Heart left ventricle (tissue), 16 donors: ENCODE measurements at regions not wholly inside any gene's neighbourhood (a gene's known extent, or its start where the extent isn't known, plus 50 kb on each side); places are given as distances from the start of the nearest gene placed in this dataset.

Source experiments
- ATAC-seq, 4 donors: fragments of 200-7000 bp; cut with Tn5 transposase; one replicate each; pipeline ENCODE4 v1.9.1; 2020 to 2022; ENCODE audit warnings: moderate library complexity in 4 of 4, mild to moderate bottlenecking in 3 of 4, moderate number of reproducible peaks in 1 of 4
- DNase-seq, 5 donors: peaks; one replicate each; pipeline ENCODE4 v3.0.0-alpha.2; 2020
- H3K27ac ChIP-seq, 12 donors: fragments of 200-600 bp; sonication (generic) in 4 of 12; one replicate each; pipeline versions ENCODE4 v1.5.0 to v1.8.0; 2016 to 2022; ENCODE audit warnings: mild to moderate bottlenecking in 2 of 12
- H3K27me3 ChIP-seq, 9 donors: fragments of 200-600 bp; sonication (generic) in 2 of 9; one replicate each; pipeline versions ENCODE4 v1.5.1 to v1.8.0; 2016 to 2022; ENCODE audit warnings: mild to moderate bottlenecking in 3 of 9
- H3K36me3 ChIP-seq, 9 donors: fragments of 200-600 bp; sonication (generic) in 2 of 9; one replicate each; pipeline versions ENCODE4 v1.5.0 to v1.8.0; 2018 to 2022; ENCODE audit warnings: mild to moderate bottlenecking in 2 of 9
- H3K4me1 ChIP-seq, 12 donors: fragments of 200-600 bp; sonication (generic) in 4 of 12; one replicate each; pipeline versions ENCODE4 v1.5.0 to v1.8.0; 2016 to 2022; ENCODE audit warnings: mild to moderate bottlenecking in 3 of 12
- H3K4me3 ChIP-seq, 12 donors: fragments of 200-600 bp; sonication (generic) in 4 of 12; one replicate each; pipeline versions ENCODE4 v1.5.0 to v1.8.0; 2017 to 2022; ENCODE audit warnings: mild to moderate bottlenecking in 9 of 12, moderate library complexity in 4 of 12
- H3K9me3 ChIP-seq, 12 donors: fragments of 200-600 bp; sonication (generic) in 4 of 12; one replicate each; pipeline versions ENCODE4 v1.5.0 to v1.8.0; 2016 to 2022; ENCODE audit warnings: mild to moderate bottlenecking in 1 of 12
- CTCF ChIP-seq, 12 donors: fragments of 200-600 bp; sonication (generic) in 4 of 12; IDR thresholded peaks; one replicate each; pipeline versions ENCODE4 v1.5.0 to v1.8.0; 2018 to 2022; ENCODE audit warnings: antibody characterized with exemption in 12 of 12, mild to moderate bottlenecking in 5 of 12
- POLR2A ChIP-seq, 2 donors: fragments of 450-650 bp; IDR thresholded peaks; one replicate each; pipeline ENCODE4 v1.6.1; 2017; ENCODE audit warnings: antibody characterized with exemption in 2 of 2, mild to moderate bottlenecking in 2 of 2, moderate library complexity in 2 of 2
- WGBS, 4 donors: extraction: QIAGEN DNeasy Blood & Tissue Kit in 2 of 4; methylation state at CpG; one replicate each; pipeline versions ENCODE4 v1.1.5 to v1.1.7; 2013 to 2018; 5-methylcytosine and 5-hydroxymethylcytosine counted together
- intact Hi-C, 10 donors: fragments of 100-400 bp; cut with DNase I; formaldehyde crosslinking; loops; one replicate each; pipeline versions ENCODE4 v1.11.1 to v1.14.2; 2022
- donor health status: ischemic (EF 13 %, LVEDD 7.1; RV severe dilation, severe dysfunction).
- donor health status: healthy with polysubstance abuse.
- donor health status: DM: no; HTN: yes; CAD: no.
- donor health status: DM: no; HTN: no; CAD: no.
- donor health status: ischemic (EF 25% LVEDD 6.9; RV normal size, moderate dysfunction).
- donor health status: ischemic (EF 25% LVEDD 5.7; RV mildly dilated, moderate dysfunction).
- donor health status: healthy.
- donor health status: DM: yes; HTN: yes; CAD: no.
- donor health status: ischemic (EF 35%, LVEDD 5.7; RV mildly dilated, moderate dysfunction).
- donor health status: nonischemic (EF 11% LVEDD 7.7; RV severe dilation, severe dysfunction).
- donor health status: DM: yes; HTN: yes; CAD: no.
- donor health status: PGD.
- donor health status: ischemic (EF 29% LVEDD 5.4; RV normal size, mild dysfunction).
- donor health status: nonischemic (EF 23%, LVEDD 6.1; RV moderate dilation, normal function).

GRCh38 chr14:88929656-88930436 lies 105.4 kb downstream of the TTC8 start:
- 85 to 92% (median 90%) methylated on average over 4 of the region's 4 CpGs for WGBS, 4 donors
- intact Hi-C loops: no loop called here
- TF ChIP-seq CTCF (IDR thresholded peaks at IDR 0.05) (no peak), POLR2A (IDR thresholded peaks at IDR 0.05) (no peak)
- Histone ChIP-seq H3K9me3 (peaks cover 0 to 16% (median under 1%) of the 10 kb centered on the region in 12 donors), H3K36me3 (no peaks in the 10 kb centered on the region), H3K4me1 (no peaks in the 10 kb centered on the region), H3K4me3 (no peak overlapping the region), H3K27me3 (no peaks in the 10 kb centered on the region), H3K27ac (no peak overlapping the region)
- DNase-seq (no peak), ATAC-seq (no peak)

GRCh38 chr14:88931321-88932110 lies 107.1 kb downstream of the TTC8 start:
- H3K27me3 ChIP-seq: no peaks in the 10 kb centered on the region
- no peak for ATAC-seq
- no peaks in the 10 kb centered on the region for H3K4me1 ChIP-seq
- no peaks in the 10 kb centered on the region for H3K36me3 ChIP-seq
- H3K27ac ChIP-seq: no peak overlapping the region
- peaks cover 0 to 13% (median 0%) of the 10 kb centered on the region in 12 donors for H3K9me3 ChIP-seq
- no peak for DNase-seq
- intact Hi-C loops: no loop called here
- H3K4me3 ChIP-seq: no peak overlapping the region
- 70 to 75% (median 72%) methylated on average over 11 of the region's 11 CpGs for WGBS, 4 donors
- TF ChIP-seq POLR2A (IDR thresholded peaks at IDR 0.05) (no peak), CTCF (IDR thresholded peaks at IDR 0.05) (no peak)

GRCh38 chr14:88933191-88933590 lies 108.7 kb downstream of the TTC8 start:
- DNase-seq: no peak
- 41 to 85% (median 55%) methylated on average over 1 of the region's 1 CpG for WGBS, 4 donors
- intact Hi-C loops: no loop called here
- no peak overlapping the region for H3K4me3 ChIP-seq
- no peak for TF ChIP-seq CTCF (IDR thresholded peaks at IDR 0.05)
- TF ChIP-seq POLR2A (IDR thresholded peaks at IDR 0.05): no peak
- H3K36me3 ChIP-seq: no peaks in the 10 kb centered on the region
- H3K27ac ChIP-seq: no peak overlapping the region
- no peaks in the 10 kb centered on the region for H3K4me1 ChIP-seq
- H3K9me3 ChIP-seq: peaks cover 0 to 13% (median 0%) of the 10 kb centered on the region in 12 donors
- ATAC-seq: no peak
- H3K27me3 ChIP-seq: no peaks in the 10 kb centered on the region

GRCh38 chr14:88934351-88934806 lies 109.9 kb downstream of the TTC8 start:
- ATAC-seq: no peak
- Histone ChIP-seq H3K9me3 (peaks cover 0 to 11% (median 0%) of the 10 kb centered on the region in 12 donors), H3K27me3 (no peaks in the 10 kb centered on the region), H3K4me1 (no peaks in the 10 kb centered on the region), H3K4me3 (no peak overlapping the region), H3K27ac (no peak overlapping the region), H3K36me3 (no peaks in the 10 kb centered on the region)
- no peak for TF ChIP-seq POLR2A (IDR thresholded peaks at IDR 0.05)
- TF ChIP-seq CTCF (IDR thresholded peaks at IDR 0.05): no peak
- WGBS, 4 donors: 34 to 39% (median 37%) methylated on average over 3 of the region's 3 CpGs
- no peak for DNase-seq
- intact Hi-C loops: no loop called here
